Small intestine (tissue), 7 donors: ENCODE measurements at regions not wholly inside any gene's neighbourhood (a gene's known extent, or its start where the extent isn't known, plus 50 kb on each side); places are given as distances from the start of the nearest gene placed in this dataset.

Source experiments
- DNase-seq, 2 donors: peaks; one replicate each; pipeline versions ENCODE4 v3.0.0 to v3.0.0-alpha.2; 2013
- FAIRE-seq: peaks from 2 replicates; lab custom pipeline; 2012; peaks lifted over from hg19 to GRCh38; lab: Jason Lieb, UNC
- H3K27ac ChIP-seq, 3 donors: one replicate each; pipeline ENCODE4 v1.5.1; 2013; ENCODE audit warnings: low read length in 2 of 3, mild to moderate bottlenecking in 2 of 3, control low read depth in 1 of 3, inconsistent platforms in 1 of 3, low read depth in 1 of 3, moderate library complexity in 1 of 3
- H3K27me3 ChIP-seq, 3 donors: one replicate each; pipeline ENCODE4 v1.6.1; 2013; ENCODE audit warnings: low read length in 3 of 3, inconsistent platforms in 1 of 3; ENCODE audit not compliant: control insufficient read depth in 3 of 3, insufficient read depth in 3 of 3
- H3K36me3 ChIP-seq, 3 donors: one replicate each; pipeline ENCODE4 v1.6.1; 2013; ENCODE audit warnings: low read length in 3 of 3, inconsistent platforms in 1 of 3, low read depth in 1 of 3, mild to moderate bottlenecking in 1 of 3, moderate library complexity in 1 of 3; ENCODE audit not compliant: control insufficient read depth in 3 of 3, insufficient read depth in 2 of 3
- H3K4me1 ChIP-seq, 3 donors: one replicate each; pipeline ENCODE4 v1.6.1; 2013; ENCODE audit warnings: low read length in 2 of 3, inconsistent platforms in 1 of 3, low read depth in 1 of 3, mild to moderate bottlenecking in 1 of 3, moderate library complexity in 1 of 3; ENCODE audit not compliant: control insufficient read depth in 3 of 3, insufficient read depth in 2 of 3
- H3K4me3 ChIP-seq, 3 donors: one replicate each; pipeline ENCODE4 v1.5.1; 2013; ENCODE audit warnings: low read length in 3 of 3, control low read depth in 1 of 3, inconsistent platforms in 1 of 3, low read depth in 1 of 3, mild to moderate bottlenecking in 1 of 3, moderate library complexity in 1 of 3
- H3K9me3 ChIP-seq, 2 donors: one replicate each; pipeline ENCODE4 v1.6.1; 2013; ENCODE audit warnings: low read depth in 1 of 2, low read length in 1 of 2; ENCODE audit not compliant: control insufficient read depth in 2 of 2, insufficient read depth in 1 of 2
- WGBS, 3 donors: extraction: QIAGEN DNeasy Blood & Tissue Kit; methylation state at CpG; one replicate each; pipeline ENCODE4 v1.1.7; 2013; 5-methylcytosine and 5-hydroxymethylcytosine counted together
- donor health status: healthy with polysubstance abuse.
- donor health status: control.
- donor health status: control.
- donor health status: Bipolar disorder and iron deficiency.
- donor health status: healthy.

GRCh38 chr22:48101704-48102103 is 1339.3 kb downstream of the TBC1D22A start:
- Histone ChIP-seq H3K36me3 (no peaks in the 10 kb centered on the region), H3K27ac (no peak overlapping the region), H3K4me3 (no peak overlapping the region), H3K27me3 (no peaks in the 10 kb centered on the region), H3K9me3 (no peaks in the 10 kb centered on the region), H3K4me1 (no peaks in the 10 kb centered on the region)
- FAIRE-seq = no peak
- no peak for DNase-seq
- WGBS, 3 donors = 94 to 98% (median 97%) methylated on average over 8 of the region's 8 CpGs

DNA sequence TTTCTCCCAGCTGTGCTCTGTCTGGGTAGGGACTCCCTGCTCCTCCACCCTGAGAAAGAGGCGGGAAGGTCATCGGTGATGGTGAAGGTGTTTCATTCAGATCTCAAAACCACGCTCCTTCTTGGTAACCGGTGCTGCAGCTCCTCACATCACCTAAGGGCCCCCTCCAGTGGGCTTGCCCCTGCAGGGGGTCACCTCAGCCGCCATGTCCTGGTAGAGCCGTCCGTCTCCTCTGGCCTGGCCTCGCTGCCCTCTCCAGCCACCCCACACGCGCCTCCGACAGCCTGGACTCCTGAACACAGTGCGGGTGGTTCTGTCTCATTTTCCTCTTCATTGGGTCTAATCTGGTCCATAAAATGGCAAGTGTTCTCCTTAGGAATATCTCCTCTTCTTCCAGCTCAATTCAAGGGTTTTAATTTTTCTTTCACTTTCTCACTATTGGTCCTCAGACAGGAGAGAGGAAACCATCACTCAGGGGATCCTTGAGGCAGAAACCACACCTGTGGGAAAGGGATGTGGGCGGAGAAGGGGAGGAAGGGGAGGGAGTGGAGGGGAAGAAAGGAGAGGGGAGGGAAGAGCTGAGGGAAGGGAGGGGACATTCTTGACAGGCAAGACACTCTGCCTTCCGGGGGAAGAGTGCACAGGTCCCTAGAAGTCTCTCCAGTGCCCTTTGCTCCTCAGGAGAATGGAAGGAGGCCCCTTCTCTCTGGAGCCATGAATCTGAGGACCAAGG is 1338.4 kb downstream of the TBC1D22A start:
- FAIRE-seq (no peak), DNase-seq (no peak)
- Histone ChIP-seq H3K4me1 (no peaks in the 10 kb centered on the region), H3K27ac (no peak overlapping the region), H3K4me3 (no peak overlapping the region), H3K27me3 (no peaks in the 10 kb centered on the region), H3K36me3 (no peaks in the 10 kb centered on the region), H3K9me3 (no peaks in the 10 kb centered on the region)
- WGBS, 3 donors = 82 to 84% (median 84%) methylated on average over 14 of the region's 14 CpGs

DNA sequence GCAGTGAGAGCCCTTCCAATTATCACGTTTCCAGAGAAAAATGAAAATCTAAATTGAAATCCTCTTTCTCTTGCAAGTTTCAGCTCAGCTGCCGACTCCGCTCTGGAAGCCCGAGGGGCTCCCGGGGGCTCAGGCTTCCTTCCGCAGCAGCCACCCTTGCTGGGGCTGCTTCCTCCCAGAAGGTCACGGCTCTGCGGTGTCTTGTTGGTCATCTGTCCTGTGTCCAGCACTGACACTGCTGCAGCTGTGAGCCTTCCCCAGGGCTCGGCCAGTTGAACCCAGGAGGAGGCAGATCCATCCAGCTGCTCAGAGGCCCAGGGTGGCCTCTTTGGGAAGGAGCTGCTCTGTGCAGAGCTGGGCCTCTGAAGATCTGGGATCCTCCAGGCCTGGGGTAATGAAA is 1337.2 kb downstream of the TBC1D22A start:
- 64 to 82% (median 75%) methylated on average over 9 of the region's 9 CpGs for WGBS, 3 donors
- Histone ChIP-seq H3K9me3 (no peaks in the 10 kb centered on the region), H3K27ac (no peak overlapping the region), H3K36me3 (no peaks in the 10 kb centered on the region), H3K27me3 (no peaks in the 10 kb centered on the region), H3K4me3 (no peak overlapping the region), H3K4me1 (no peaks in the 10 kb centered on the region)
- DNase-seq (no peak), FAIRE-seq (no peak)

DNA sequence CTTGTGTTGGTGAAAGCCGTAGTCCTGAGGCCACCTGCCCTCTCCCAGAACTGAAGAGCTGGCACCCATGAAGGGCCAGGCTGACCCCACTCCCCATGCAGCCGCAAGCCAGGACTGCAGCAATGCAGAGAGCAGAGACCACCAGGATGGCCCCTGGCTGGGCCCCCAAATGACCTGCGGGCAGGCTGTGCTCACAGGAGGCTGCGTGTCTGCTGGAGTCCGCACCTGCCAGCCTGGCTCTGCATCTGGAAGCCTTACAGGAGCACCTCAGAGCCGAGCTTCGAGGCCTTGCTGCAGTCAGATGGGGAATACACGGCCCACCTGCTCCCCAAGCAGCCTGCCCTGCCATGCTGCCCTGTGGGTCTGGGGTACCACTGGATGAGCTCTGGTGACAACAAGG is 1336.8 kb downstream of the TBC1D22A start:
- Histone ChIP-seq H3K4me3 (no peak overlapping the region), H3K36me3 (no peaks in the 10 kb centered on the region), H3K4me1 (no peaks in the 10 kb centered on the region), H3K9me3 (no peaks in the 10 kb centered on the region), H3K27me3 (no peaks in the 10 kb centered on the region), H3K27ac (peak overlapping the region in 1 of 3 donors; percentile 68)
- no peak for FAIRE-seq
- no peak for DNase-seq
- 79 to 84% (median 83%) methylated on average over 8 of the region's 8 CpGs for WGBS, 3 donors

GRCh38 chr22:48098921-48099245 is 1336.4 kb downstream of the TBC1D22A start:
- 65 to 77% (median 76%) methylated on average over 10 of the region's 10 CpGs for WGBS, 3 donors
- no peak overlapping the region for H3K4me3 ChIP-seq
- H3K36me3 ChIP-seq = no peaks in the 10 kb centered on the region
- no peaks in the 10 kb centered on the region for H3K27me3 ChIP-seq
- peak overlapping the region in 1 of 3 donors; percentile 68 for H3K27ac ChIP-seq
- no peak for FAIRE-seq
- no peaks in the 10 kb centered on the region for H3K4me1 ChIP-seq
- no peaks in the 10 kb centered on the region for H3K9me3 ChIP-seq
- DNase-seq = no peak

DNA sequence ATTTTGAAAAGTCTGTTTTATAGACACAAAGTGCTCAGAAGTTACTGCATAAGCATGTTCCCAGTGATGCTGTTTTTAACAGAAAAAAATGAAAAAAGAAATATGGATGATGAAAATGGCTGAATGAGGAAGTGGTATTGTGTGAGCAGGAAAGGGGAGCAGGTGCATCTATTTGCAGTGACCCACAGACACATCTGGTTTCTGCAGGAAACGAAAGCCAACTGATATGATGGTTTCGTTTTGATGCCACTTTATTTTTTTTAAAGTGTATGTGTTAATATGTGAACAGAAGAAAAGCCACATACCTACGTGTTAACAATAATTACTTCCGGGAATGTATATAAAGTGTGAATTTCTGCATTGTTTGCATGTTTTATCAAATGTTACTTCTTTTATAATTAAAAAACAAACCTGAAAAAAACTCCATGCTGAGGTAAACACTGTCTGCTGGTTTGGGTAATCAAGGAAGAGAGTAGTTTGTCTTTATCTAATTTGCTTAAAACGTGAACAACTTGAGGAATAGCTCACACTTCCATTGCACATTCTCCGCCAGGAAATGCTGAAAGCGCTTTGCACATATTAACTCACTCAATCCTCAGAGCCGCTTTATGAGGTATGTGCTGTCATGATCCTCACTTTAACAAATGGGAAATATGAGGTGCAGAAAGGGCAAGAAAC is 1335.9 kb downstream of the TBC1D22A start:
- WGBS, 3 donors = 31 to 42% (median 42%) methylated on average over 8 of the region's 8 CpGs
- Histone ChIP-seq H3K27ac (peak overlapping the region in 1 of 3 donors; percentile 68), H3K9me3 (no peaks in the 10 kb centered on the region), H3K27me3 (no peaks in the 10 kb centered on the region), H3K36me3 (no peaks in the 10 kb centered on the region), H3K4me3 (no peak overlapping the region), H3K4me1 (no peaks in the 10 kb centered on the region)
- FAIRE-seq (no peak), DNase-seq (peak in 1 of 2 donors; percentile 20)

DNA sequence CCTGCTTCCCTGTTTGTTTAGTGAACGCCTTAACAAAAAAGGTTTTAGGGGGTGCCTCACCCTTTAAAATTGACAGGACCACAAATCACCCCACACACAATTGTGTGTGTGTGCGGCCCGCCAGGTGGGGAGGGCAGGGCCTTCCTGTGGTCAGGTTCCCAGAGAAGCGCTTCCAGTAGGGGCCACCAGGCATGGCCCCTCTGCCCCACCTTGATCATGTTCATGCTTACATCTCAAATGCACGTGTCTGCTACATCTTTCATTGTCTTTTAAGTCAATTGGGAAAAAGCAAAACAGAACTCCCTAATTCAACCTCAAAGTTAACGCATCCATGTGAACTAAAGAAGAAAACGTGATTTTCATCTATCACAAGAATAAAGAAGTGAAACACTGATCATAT is 1335.3 kb downstream of the TBC1D22A start:
- H3K4me3 ChIP-seq = no peak overlapping the region
- no peak for FAIRE-seq
- DNase-seq = no peak
- 60 to 68% (median 64%) methylated on average over 7 of the region's 7 CpGs for WGBS, 3 donors
- H3K27me3 ChIP-seq = no peaks in the 10 kb centered on the region
- no peaks in the 10 kb centered on the region for H3K4me1 ChIP-seq
- H3K9me3 ChIP-seq = no peaks in the 10 kb centered on the region
- H3K36me3 ChIP-seq = no peaks in the 10 kb centered on the region
- H3K27ac ChIP-seq = peak overlapping the region in 1 of 3 donors; percentile 64

GRCh38 chr22:48096851-48097665 is 1334.6 kb downstream of the TBC1D22A start:
- DNase-seq = no peak

More at GRCh38 chr22:48096851-48097665, 1334.6 kb downstream of the TBC1D22A start:
- Histone ChIP-seq H3K4me1 (no peaks in the 10 kb centered on the region), H3K36me3 (no peaks in the 10 kb centered on the region), H3K9me3 (no peaks in the 10 kb centered on the region), H3K27me3 (no peaks in the 10 kb centered on the region), H3K27ac (peak overlapping the region in 1 of 3 donors; percentile 64), H3K4me3 (no peak overlapping the region)
- FAIRE-seq = no peak
- 65 to 77% (median 69%) methylated on average over 13 of the region's 13 CpGs for WGBS, 3 donors
